ENCODE measurements at regions not wholly inside any gene's neighbourhood (a gene's known extent, or its start where the extent isn't known, plus 50 kb on each side); places are given as distances from the start of the nearest gene placed in this dataset.
A peak's percentile ranks its signal among the peaks of the same experiment; 100 is the strongest.
"Not testable (repeated sequence)": the region's sequence is repeated elsewhere in the genome, so short reads cannot be mapped to it uniquely, and the experiment has no call there.

GRCh38 chr12:127830065-127830460 is 436.9 kb upstream of the TMEM132C start:
- DNase-seq (ENCODE audit: low spot score): no peak

DNA sequence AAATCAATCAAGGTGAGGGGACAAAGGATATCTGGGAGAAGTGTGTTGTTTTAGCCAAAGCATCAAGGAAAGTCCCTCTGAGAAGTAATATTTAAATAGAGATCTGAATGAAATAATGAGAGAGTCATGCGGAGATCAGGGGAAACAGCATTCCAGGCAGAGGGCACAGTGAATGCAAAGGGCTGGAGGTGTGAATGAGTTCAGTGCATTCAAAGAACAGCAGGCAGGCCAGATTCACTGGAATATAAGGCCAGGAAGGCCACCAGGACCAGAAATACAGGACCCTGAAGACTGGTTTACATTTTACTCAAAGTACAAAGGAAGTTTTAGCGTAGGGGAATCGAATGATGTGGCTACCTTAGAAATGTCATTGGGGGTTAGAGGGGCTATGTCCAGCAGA is 436.2 kb upstream of the TMEM132C start:
- DNase-seq (ENCODE audit: low spot score): no peak

GRCh38 chr12:127832172-127832571 is 434.8 kb upstream of the TMEM132C start:
- DNase-seq (ENCODE audit: low spot score): no peak

GRCh38 chr12:127836802-127837201 is 430.2 kb upstream of the TMEM132C start:
- not testable (repeated sequence) for DNase-seq (ENCODE audit: low spot score)

DNA sequence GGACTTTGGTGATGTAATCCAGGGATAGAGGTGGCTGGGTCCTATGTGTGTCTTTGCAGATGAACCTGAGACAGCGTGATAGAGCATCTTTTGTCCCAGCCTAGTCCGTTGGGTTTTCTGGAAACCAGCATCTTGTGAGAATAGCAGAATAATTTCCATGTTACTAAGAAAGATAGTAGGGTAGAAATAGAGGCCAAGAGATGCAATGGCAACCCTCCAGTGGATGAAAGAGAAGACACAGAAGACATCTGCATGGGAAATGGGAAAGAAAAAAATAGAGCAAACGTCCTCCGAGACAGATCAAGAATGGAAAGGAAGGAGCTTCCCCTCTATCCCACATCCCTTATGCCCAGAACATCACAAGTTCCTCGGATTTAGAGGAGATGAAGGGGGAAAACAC is 409.3 kb upstream of the TMEM132C start:
- DNase-seq (ENCODE audit: low spot score): no peak

GRCh38 chr12:127860536-127860935 is 406.4 kb upstream of the TMEM132C start:
- no peak for DNase-seq (ENCODE audit: low spot score)

GRCh38 chr12:127861406-127861805 is 405.6 kb upstream of the TMEM132C start:
- DNase-seq (ENCODE audit: low spot score): no peak

DNA sequence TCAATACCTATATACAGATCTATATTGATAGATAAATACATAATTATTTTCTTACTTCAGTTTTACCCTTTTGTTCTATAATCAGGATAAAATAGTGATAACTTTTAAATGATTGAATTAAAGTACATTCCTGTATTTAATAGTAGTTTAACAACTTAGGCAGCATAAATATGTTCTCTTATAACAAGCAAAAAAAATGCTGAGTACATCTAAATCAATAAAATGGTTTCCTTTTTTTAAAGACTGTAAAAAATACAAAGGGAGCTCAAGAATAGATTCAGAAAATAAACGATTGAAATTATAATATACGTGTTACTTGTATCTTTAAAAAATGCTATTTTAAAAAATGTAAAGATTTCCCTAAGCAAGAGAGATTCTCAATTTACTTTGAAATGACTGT is 393.7 kb upstream of the TMEM132C start:
- no peak for DNase-seq (ENCODE audit: low spot score)

- DNase-seq (ENCODE audit: low spot score): peak; percentile 13
Observed at GRCh38 chr12:127881371-127882140, 385.4 kb upstream of the TMEM132C start.

GRCh38 chr12:127883013-127883412 is 384.0 kb upstream of the TMEM132C start:
- no peak for DNase-seq (ENCODE audit: low spot score)

DNA sequence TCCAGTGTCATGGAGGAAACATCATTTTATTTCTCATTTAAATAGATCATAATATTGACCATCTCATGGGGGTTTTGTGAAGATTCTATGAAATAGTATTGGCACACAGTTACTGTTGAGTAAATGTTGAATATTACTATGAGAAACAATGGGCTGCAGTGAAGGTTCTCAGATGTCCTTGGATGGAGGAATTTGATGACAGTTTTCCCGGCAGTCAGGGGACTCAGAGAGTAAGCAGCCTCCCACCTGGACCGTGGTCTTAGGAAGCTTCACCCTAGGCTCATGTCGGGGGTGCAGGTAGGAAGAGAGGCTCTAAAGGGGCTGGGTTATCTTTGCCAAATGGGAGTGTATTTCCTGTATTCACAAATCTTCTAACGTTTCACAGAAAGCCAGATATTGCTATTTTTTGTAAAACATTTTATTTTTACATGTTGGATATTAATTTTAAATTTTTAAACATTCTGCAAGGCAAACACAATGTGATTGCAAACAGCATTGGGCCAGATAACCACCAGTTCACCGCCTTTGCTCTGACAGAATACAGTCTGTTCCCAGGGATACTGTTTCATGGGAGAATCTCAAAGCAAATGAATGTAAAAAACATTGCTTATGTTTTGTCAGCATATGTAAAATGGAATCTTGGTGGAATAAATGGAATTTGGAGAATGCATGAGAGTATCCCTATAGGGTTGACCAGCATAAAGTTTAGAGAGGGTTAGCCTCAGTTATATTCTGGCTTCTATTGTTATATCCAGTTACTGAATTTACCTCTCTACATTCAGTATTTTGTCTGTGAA is 380.8 kb upstream of the TMEM132C start:
- DNase-seq (ENCODE audit: low spot score): peak; percentile 6

DNA sequence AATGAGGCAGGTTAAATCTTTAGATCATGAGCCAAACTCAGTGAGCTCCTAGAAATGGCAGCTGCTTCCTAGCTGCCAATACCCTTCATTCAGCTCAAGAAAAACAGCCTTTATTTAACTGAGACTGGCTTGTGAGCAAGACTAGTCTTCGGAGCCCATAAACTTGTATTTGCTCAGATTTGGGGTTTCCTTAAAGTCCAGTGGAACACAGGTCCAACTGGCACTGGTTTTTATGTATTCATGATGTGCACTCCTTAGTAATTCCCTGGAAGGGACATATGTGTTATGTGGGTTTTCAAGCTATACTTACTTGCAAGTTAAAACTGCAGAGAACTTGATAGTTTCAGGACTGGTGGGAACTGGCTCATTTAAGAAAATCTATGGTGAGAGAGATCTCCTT is 380.1 kb upstream of the TMEM132C start:
- DNase-seq (ENCODE audit: low spot score): no peak

DNA sequence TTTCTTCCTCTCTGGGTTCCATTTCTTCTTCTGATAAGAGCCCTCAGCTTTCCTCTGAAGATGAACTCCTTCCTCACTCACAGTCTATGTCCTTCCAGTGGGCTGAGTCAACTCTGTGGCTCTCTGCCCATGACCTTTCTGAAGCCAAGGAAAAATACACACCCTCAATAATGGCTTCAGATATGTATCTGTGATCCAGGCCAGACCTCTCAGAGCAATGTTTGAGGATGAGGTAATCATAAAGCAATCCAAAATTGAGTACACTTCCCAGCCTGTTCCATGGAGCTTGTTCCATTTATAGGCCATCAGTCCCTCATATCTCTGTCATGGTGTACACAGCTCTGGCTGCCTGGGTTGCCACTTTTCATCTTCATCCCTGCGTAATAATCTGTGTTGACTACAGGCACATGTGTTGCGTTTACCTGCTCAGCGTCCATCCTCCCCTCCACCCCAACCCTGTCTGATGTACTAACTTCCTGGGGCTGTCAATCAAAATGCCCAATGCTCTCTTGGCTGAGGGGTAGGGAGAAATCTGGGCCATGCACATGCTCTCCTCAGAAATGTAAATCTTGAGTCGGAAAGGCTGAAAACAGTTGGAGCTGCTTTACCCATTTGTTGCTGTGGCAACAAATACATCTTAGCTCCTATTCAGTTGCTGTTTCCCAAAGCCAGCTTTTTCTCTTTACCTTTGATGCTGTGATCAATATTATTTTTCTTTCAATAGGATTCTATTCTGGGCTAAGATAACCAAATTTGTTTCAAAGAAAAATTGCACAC is 377.8 kb upstream of the TMEM132C start:
- DNase-seq (ENCODE audit: low spot score): peak; percentile 59

GRCh38 chr12:127893895-127894609 is 372.9 kb upstream of the TMEM132C start:
- DNase-seq (ENCODE audit: low spot score): no peak

GRCh38 chr12:127896661-127897060 is 370.3 kb upstream of the TMEM132C start:
- no peak for DNase-seq (ENCODE audit: low spot score)

- no peak for DNase-seq (ENCODE audit: low spot score)
Observed at GRCh38 chr12:127898616-127899015, 368.4 kb upstream of the TMEM132C start.

DNA sequence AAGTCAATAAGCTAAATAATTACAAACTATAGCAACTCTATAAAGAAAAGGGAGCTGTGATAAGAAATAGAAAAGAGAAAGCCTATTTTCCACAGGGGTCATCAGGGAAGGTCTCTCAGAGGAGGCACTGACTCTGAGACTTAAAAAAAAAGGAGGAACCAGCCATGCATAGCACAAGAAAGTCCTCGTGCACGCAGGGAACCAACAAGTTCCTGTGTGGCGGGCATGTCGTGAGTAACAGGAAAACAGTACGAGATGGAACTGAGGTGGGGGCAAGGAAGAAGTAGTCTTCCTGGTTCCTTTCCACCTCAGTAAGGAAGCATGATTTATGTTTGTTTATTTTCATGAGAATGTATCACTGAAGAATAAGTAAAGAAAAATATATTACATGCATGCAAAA is 367.0 kb upstream of the TMEM132C start:
- no peak for DNase-seq (ENCODE audit: low spot score)

DNA sequence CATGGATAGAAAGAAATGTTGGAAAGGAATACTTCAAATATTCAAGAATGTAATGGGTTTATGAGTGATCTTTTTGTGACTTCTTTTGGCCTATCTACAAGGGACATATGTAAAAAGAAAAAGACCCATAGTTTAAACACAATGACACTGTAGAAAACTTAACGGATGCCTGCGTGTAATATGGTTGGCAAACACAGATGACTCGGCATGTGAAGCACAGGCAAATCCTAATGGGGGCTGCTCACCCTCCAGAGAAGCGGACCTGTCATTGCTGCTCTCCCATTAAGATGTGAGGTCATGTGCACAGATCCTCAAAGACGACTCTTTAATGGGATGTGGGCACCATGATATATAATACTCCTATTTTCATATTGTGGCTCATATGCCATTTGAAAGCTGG is 366.6 kb upstream of the TMEM132C start:
- DNase-seq (ENCODE audit: low spot score): no peak

GRCh38 chr12:127903146-127903545 is 363.8 kb upstream of the TMEM132C start:
- peak; percentile 40 for DNase-seq (ENCODE audit: low spot score)

GRCh38 chr12:127909041-127909440 is 357.9 kb upstream of the TMEM132C start:
- DNase-seq (ENCODE audit: low spot score): no peak

DNA sequence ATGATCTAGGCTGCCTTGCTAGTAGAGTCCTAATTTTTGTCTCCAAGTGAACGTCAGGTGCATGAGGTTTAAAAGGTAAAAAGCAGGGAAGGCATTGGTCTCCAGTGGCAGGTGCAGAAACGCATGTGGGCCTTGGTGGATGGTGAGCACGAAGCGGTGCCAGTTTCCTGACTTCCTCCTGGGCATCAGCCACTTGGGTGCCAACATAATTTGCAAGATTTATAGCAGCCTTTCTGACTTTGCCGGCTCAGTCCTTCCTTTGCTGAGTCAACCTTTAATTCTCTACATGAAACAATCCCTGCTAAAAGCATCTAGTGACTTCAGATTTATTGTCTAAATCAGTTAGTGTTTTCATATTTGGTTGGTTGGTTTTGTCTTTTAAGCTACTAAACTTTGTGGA is 355.7 kb upstream of the TMEM132C start:
- DNase-seq (ENCODE audit: low spot score): no peak
